Activated naive CD8-positive, alpha-beta T cell treated with anti-CD3 and anti-CD28 coated beads for 36 hours (primary cell): ENCODE measurements at regions not wholly inside any gene's neighbourhood (a gene's known extent, or its start where the extent isn't known, plus 50 kb on each side); places are given as distances from the start of the nearest gene placed in this dataset.

Experiments used
- DNase-seq: peaks from one replicate; pipeline ENCODE4 v3.0.0; 2021
- H3K27ac Mint-ChIP-seq: one replicate; pipeline ENCODE4 v1.8.0; 2022; ENCODE audit warnings: mild to moderate bottlenecking, moderate library complexity, mixed read lengths
- H3K27me3 Mint-ChIP-seq: one replicate; pipeline ENCODE4 v1.8.0; 2022; ENCODE audit warnings: mild to moderate bottlenecking, mixed read lengths
- H3K36me3 Mint-ChIP-seq: one replicate; pipeline ENCODE4 v1.8.0; 2021; ENCODE audit warnings: mild to moderate bottlenecking, mixed read lengths
- H3K4me1 Mint-ChIP-seq: one replicate; pipeline ENCODE4 v1.8.0; 2021; ENCODE audit warnings: mixed read lengths
- H3K4me3 Mint-ChIP-seq: one replicate; pipeline ENCODE4 v1.8.0; 2022; ENCODE audit warnings: mild to moderate bottlenecking, moderate library complexity, mixed read lengths
- H3K9me3 Mint-ChIP-seq: one replicate; pipeline ENCODE4 v1.8.0; 2022; ENCODE audit warnings: mixed read lengths

- no peaks in the 10 kb centered on the region for H3K27me3 Mint-ChIP-seq
- no peak overlapping the region for H3K27ac Mint-ChIP-seq
- H3K4me3 Mint-ChIP-seq = no peak overlapping the region
- H3K36me3 Mint-ChIP-seq = no peaks in the 10 kb centered on the region
- no peaks in the 10 kb centered on the region for H3K4me1 Mint-ChIP-seq
- no peak for DNase-seq
- H3K9me3 Mint-ChIP-seq = peaks cover 5% of the 10 kb centered on the region
These were observed 388.9 kb upstream of the DACH1 start for GRCh38 chr13:72255908-72256307.

DNA sequence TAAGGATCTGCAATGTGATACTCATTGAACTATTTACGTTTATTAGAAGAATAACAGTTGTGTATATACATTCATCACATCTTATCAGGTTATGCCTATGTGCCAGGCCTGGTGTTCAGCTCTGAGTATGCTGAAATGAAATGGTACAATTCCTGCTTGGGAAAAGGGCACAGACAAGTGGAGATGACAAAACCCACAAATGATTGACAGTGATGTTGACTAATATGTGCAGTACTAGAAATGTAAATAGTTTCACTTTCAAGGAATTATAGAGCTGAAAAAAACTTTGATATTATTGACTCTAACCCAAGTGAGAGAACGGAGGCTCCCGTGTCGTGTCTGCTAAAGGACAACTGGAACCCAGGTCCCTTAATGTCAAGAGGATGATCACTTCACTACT lies 386.8 kb upstream of the DACH1 start:
- H3K36me3 Mint-ChIP-seq = no peaks in the 10 kb centered on the region
- no peak overlapping the region for H3K4me3 Mint-ChIP-seq
- H3K27ac Mint-ChIP-seq = no peak overlapping the region
- DNase-seq = no peak
- H3K27me3 Mint-ChIP-seq = peaks cover under 1% of the 10 kb centered on the region
- peaks cover 5% of the 10 kb centered on the region for H3K9me3 Mint-ChIP-seq
- no peaks in the 10 kb centered on the region for H3K4me1 Mint-ChIP-seq

GRCh38 chr13:72246396-72246795 lies 379.4 kb upstream of the DACH1 start:
- DNase-seq = no peak
- Mint-ChIP-seq H3K9me3 (no peaks in the 10 kb centered on the region), H3K36me3 (no peaks in the 10 kb centered on the region), H3K4me3 (no peak overlapping the region), H3K27ac (no peak overlapping the region), H3K27me3 (peaks cover 3% of the 10 kb centered on the region), H3K4me1 (no peaks in the 10 kb centered on the region)

GRCh38 chr13:72244788-72245187 lies 377.8 kb upstream of the DACH1 start:
- Mint-ChIP-seq H3K27me3 (peaks cover 3% of the 10 kb centered on the region), H3K36me3 (no peaks in the 10 kb centered on the region), H3K27ac (no peak overlapping the region), H3K9me3 (no peaks in the 10 kb centered on the region), H3K4me1 (no peaks in the 10 kb centered on the region), H3K4me3 (no peak overlapping the region)
- DNase-seq = no peak

GRCh38 chr13:72230131-72230530 lies 363.1 kb upstream of the DACH1 start:
- no peak for DNase-seq
- peaks cover 1% of the 10 kb centered on the region for H3K9me3 Mint-ChIP-seq
- H3K4me3 Mint-ChIP-seq = no peak overlapping the region
- no peak overlapping the region for H3K27ac Mint-ChIP-seq
- no peaks in the 10 kb centered on the region for H3K4me1 Mint-ChIP-seq
- no peaks in the 10 kb centered on the region for H3K27me3 Mint-ChIP-seq
- H3K36me3 Mint-ChIP-seq = no peaks in the 10 kb centered on the region

DNA sequence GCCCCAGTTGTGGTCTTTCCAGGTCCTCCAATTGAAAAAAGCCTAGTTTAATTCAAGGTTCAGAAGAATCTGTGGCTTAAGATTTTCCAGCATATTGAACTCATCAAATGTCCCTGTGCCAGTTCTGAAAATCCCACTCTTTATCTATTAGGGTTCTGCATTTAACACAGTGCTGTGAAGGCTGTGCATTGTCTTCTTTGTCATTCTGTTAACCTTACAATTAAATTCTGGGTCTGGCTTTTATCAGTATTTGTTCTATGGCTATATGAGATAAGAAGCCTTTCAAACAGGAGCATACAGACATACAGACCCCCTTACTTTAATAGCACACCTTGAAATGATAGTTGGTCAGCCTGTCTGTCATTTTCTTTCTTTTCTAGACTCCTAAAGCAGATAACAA lies 362.1 kb upstream of the DACH1 start:
- DNase-seq = no peak
- Mint-ChIP-seq H3K9me3 (peaks cover 1% of the 10 kb centered on the region), H3K36me3 (no peaks in the 10 kb centered on the region), H3K4me3 (no peak overlapping the region), H3K27ac (no peak overlapping the region), H3K4me1 (no peaks in the 10 kb centered on the region), H3K27me3 (no peaks in the 10 kb centered on the region)

DNA sequence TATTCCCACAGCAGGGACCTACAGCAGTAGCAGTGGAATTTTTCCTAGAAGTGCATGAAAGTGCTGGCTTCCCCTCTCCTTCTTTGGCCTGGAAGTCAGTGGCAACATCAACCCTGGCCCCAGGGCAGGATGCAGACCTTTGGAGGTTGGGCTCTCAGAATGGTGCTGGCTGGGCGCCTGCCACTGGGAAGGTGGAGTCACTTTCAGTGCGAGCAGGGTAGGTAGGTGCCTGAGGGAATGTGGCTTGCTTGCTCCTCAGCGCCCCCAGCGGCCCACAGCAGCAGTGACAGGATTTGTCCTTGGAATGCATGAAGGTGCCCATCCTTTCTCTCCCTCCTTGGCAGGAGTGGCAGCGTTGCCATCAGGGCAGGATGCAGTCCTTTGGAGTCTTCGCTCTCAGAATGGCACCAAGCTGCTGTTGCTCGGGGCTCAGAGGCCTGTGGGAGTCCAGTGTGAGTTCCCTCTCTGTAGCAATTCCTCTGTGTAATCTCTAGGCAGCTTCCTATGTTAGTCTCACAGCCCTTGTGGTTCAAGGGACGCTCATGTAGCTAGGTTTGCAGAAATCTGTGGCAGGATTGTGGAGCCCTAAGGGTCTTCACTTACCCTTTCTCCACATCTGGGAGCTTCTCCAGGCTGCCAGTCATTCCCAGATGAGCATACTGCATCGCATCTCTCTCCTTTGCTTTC lies 354.4 kb upstream of the DACH1 start:
- peaks cover 3% of the 10 kb centered on the region for H3K4me1 Mint-ChIP-seq
- DNase-seq = peak; percentile 1

DNA sequence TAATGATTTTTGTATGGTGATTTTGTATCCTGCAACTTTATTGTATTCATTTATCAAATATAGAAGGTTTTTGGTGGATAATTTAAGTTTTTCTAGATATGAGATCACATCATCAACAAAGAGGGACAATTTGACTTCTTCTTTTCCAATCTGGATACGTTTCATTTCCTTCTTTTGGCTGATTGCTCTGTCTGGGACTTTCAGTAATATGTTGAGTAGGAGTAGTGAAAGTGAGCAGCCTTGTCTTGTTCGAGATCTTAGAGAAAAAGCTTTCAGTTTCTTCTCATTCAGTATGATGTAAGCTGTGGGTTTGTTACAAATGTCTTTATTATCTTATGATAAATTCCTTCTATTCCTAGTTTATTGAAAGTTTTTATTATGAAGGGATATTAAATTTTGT lies 352.0 kb upstream of the DACH1 start:
- H3K27me3 Mint-ChIP-seq = no peaks in the 10 kb centered on the region
- no peak overlapping the region for H3K27ac Mint-ChIP-seq
- DNase-seq = no peak
- H3K36me3 Mint-ChIP-seq = no peaks in the 10 kb centered on the region
- H3K4me1 Mint-ChIP-seq = peaks cover 3% of the 10 kb centered on the region
- peaks cover 4% of the 10 kb centered on the region for H3K9me3 Mint-ChIP-seq
- no peak overlapping the region for H3K4me3 Mint-ChIP-seq

More for the DNA sequence above, 354.4 kb upstream of the DACH1 start:
- no peak overlapping the region for H3K27ac Mint-ChIP-seq
- peaks cover 6% of the 10 kb centered on the region for H3K9me3 Mint-ChIP-seq
- H3K36me3 Mint-ChIP-seq = no peaks in the 10 kb centered on the region
- no peak overlapping the region for H3K4me3 Mint-ChIP-seq
- no peaks in the 10 kb centered on the region for H3K27me3 Mint-ChIP-seq

- Mint-ChIP-seq H3K27me3 (no peaks in the 10 kb centered on the region), H3K9me3 (peaks cover 4% of the 10 kb centered on the region), H3K4me1 (peaks cover 3% of the 10 kb centered on the region), H3K36me3 (no peaks in the 10 kb centered on the region), H3K27ac (no peak overlapping the region), H3K4me3 (no peak overlapping the region)
- DNase-seq = no peak
These were observed 350.1 kb upstream of the DACH1 start for GRCh38 chr13:72217142-72217541.

GRCh38 chr13:72208112-72208645 lies 341.2 kb upstream of the DACH1 start:
- DNase-seq = no peak
- Mint-ChIP-seq H3K4me3 (no peak overlapping the region), H3K9me3 (peaks cover 1% of the 10 kb centered on the region), H3K4me1 (no peaks in the 10 kb centered on the region), H3K27ac (no peak overlapping the region), H3K36me3 (no peaks in the 10 kb centered on the region), H3K27me3 (no peaks in the 10 kb centered on the region)

GRCh38 chr13:72205773-72206172 lies 338.8 kb upstream of the DACH1 start:
- H3K36me3 Mint-ChIP-seq = no peaks in the 10 kb centered on the region
- H3K4me1 Mint-ChIP-seq = no peaks in the 10 kb centered on the region
- no peak for DNase-seq
- peaks cover 1% of the 10 kb centered on the region for H3K9me3 Mint-ChIP-seq
- H3K4me3 Mint-ChIP-seq = no peak overlapping the region
- no peak overlapping the region for H3K27ac Mint-ChIP-seq
- no peaks in the 10 kb centered on the region for H3K27me3 Mint-ChIP-seq

DNA sequence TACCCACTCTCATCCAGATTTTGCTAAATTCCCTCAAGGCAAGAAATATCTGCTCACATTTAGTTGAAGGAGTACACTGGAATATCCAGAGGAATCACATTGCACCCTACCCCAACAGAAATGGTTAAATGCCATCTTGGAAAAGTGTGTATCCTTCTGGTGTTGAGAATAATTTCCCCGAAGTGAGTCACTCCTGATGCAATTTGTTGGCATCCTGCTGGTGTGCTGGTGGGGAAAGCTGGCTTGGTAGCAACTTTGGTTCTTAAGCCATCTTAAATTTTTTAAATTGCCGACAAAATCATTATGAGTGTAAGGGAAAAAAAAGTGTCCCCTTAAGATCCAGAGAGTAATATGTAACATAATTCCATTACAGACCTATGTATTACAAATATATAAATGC lies 337.3 kb upstream of the DACH1 start:
- no peaks in the 10 kb centered on the region for H3K36me3 Mint-ChIP-seq
- H3K27ac Mint-ChIP-seq = no peak overlapping the region
- DNase-seq = no peak
- no peak overlapping the region for H3K4me3 Mint-ChIP-seq
- peaks cover 1% of the 10 kb centered on the region for H3K9me3 Mint-ChIP-seq
- H3K4me1 Mint-ChIP-seq = no peaks in the 10 kb centered on the region
- H3K27me3 Mint-ChIP-seq = no peaks in the 10 kb centered on the region

DNA sequence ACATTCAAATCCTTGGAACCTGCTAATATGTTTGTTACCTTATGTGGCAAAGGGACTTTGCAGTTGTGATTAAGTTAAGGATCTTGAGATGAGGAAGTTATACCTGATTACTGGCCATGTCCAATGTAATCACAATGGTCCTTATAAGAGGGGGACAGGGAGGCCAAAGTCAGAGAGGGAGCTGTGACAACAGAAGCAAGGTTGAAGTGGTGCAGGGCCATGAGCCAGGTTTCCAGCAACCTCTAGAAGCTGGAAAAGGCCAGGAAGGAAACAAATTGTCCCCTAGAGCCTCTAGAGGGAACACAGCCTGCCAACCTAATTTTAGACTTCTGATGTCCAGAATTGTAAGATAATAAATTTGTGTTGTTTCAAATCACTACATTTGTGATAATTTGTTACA lies 334.7 kb upstream of the DACH1 start:
- no peaks in the 10 kb centered on the region for H3K4me1 Mint-ChIP-seq
- no peak for DNase-seq
- no peak overlapping the region for H3K4me3 Mint-ChIP-seq
- no peaks in the 10 kb centered on the region for H3K27me3 Mint-ChIP-seq
- no peaks in the 10 kb centered on the region for H3K36me3 Mint-ChIP-seq
- H3K9me3 Mint-ChIP-seq = peaks cover 1% of the 10 kb centered on the region
- no peak overlapping the region for H3K27ac Mint-ChIP-seq

GRCh38 chr13:72199640-72200039 lies 332.6 kb upstream of the DACH1 start:
- H3K9me3 Mint-ChIP-seq = no peaks in the 10 kb centered on the region
- DNase-seq = no peak
- H3K4me3 Mint-ChIP-seq = no peak overlapping the region
- no peaks in the 10 kb centered on the region for H3K36me3 Mint-ChIP-seq
- no peaks in the 10 kb centered on the region for H3K4me1 Mint-ChIP-seq
- no peak overlapping the region for H3K27ac Mint-ChIP-seq
- no peaks in the 10 kb centered on the region for H3K27me3 Mint-ChIP-seq

DNA sequence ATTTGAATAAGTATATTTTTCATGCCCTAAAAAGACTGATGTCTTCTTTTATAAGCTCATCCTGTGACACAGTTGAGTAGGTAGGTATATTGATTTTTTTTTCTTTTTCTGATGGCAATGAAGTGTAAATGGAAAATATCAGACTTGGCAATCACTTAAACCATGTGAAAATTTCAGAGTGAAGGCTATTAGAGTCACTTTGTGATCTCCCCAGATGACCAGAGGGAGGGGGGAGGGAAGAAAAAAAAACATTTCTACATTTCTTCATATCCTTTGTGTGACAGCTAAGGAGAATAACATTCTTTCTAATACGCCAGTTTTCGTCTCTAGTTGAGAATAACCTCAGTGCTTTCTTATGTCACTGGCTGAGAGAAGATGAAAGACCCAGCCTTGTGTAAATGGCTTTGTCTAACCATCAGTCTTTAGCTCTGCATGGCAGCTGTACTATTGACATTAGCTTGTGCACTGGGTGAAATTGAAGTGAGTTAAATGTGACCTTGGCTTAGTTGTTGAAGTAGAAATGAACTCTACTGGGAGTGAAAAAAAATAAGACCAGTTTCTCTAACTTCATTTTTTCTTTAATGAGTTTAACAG lies 332.1 kb upstream of the DACH1 start:
- DNase-seq = no peak
- Mint-ChIP-seq H3K27ac (no peak overlapping the region), H3K27me3 (no peaks in the 10 kb centered on the region), H3K4me3 (no peak overlapping the region), H3K4me1 (no peaks in the 10 kb centered on the region), H3K36me3 (no peaks in the 10 kb centered on the region), H3K9me3 (no peaks in the 10 kb centered on the region)

GRCh38 chr13:72198042-72198441 lies 331.0 kb upstream of the DACH1 start:
- DNase-seq = no peak
- H3K27ac Mint-ChIP-seq = no peak overlapping the region
- no peak overlapping the region for H3K4me3 Mint-ChIP-seq
- H3K9me3 Mint-ChIP-seq = no peaks in the 10 kb centered on the region
- no peaks in the 10 kb centered on the region for H3K27me3 Mint-ChIP-seq
- no peaks in the 10 kb centered on the region for H3K4me1 Mint-ChIP-seq
- H3K36me3 Mint-ChIP-seq = no peaks in the 10 kb centered on the region
